VCaP (cell line): ENCODE measurements at regions not wholly inside any gene's neighbourhood (a gene's known extent, or its start where the extent isn't known, plus 50 kb on each side); places are given as distances from the start of the nearest gene placed in this dataset.
"Not testable (repeated sequence)": the region's sequence is repeated elsewhere in the genome, so short reads cannot be mapped to it uniquely, and the experiment has no call there.

Source experiments
- H3K27ac ChIP-seq: fragments of 450-650 bp; 2 replicates; pipeline ENCODE4 v1.5.1; 2017
- TF ChIP-seq, protein P1 (sequence below): fragments of 450-650 bp; conservative IDR thresholded peaks from 2 replicates; pipeline ENCODE4 v1.5.1; 2017; ENCODE audit warnings: mild to moderate bottlenecking, moderate library complexity

DNA sequence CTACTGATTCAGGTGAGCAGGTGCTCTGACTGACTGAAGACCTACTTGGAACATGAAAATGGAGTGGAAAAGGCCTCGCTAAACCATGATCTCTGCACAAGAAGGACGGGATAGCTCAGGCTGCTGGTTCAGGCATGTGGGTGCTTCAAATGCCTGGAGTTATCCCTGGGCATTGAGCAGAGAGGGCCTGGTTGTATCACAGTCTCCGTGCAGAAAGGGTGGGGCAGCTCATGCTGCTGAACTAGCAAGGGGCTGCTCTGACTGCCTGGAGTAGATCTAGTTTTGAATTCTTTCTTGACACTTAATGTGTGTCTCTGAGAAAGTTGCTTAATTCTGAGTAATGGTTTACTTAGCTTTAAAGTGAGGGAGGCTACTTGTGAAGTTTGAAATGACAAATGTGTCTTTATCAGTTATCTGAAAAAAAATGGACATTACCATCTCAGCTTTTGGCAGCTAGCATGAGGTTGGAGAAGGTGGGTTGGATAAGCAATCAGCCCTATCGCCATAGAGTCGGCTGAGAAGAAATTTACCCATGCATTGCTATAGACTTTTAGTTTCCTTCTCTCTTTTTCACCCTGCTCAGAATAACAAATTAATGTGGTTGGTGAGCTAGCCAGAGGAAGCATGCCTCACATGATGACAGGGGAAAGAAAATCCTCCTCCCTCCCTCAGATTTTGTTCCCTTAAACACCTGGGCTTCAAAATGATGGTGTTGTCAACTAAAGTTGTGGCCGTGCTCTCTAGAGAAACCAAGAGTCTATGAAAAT is 832.4 kb downstream of the STIM2 start:
- H3K27ac ChIP-seq: no peak overlapping the region
- TF ChIP-seq, protein P1, sequence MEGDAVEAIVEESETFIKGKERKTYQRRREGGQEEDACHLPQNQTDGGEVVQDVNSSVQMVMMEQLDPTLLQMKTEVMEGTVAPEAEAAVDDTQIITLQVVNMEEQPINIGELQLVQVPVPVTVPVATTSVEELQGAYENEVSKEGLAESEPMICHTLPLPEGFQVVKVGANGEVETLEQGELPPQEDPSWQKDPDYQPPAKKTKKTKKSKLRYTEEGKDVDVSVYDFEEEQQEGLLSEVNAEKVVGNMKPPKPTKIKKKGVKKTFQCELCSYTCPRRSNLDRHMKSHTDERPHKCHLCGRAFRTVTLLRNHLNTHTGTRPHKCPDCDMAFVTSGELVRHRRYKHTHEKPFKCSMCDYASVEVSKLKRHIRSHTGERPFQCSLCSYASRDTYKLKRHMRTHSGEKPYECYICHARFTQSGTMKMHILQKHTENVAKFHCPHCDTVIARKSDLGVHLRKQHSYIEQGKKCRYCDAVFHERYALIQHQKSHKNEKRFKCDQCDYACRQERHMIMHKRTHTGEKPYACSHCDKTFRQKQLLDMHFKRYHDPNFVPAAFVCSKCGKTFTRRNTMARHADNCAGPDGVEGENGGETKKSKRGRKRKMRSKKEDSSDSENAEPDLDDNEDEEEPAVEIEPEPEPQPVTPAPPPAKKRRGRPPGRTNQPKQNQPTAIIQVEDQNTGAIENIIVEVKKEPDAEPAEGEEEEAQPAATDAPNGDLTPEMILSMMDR: no peak

DNA sequence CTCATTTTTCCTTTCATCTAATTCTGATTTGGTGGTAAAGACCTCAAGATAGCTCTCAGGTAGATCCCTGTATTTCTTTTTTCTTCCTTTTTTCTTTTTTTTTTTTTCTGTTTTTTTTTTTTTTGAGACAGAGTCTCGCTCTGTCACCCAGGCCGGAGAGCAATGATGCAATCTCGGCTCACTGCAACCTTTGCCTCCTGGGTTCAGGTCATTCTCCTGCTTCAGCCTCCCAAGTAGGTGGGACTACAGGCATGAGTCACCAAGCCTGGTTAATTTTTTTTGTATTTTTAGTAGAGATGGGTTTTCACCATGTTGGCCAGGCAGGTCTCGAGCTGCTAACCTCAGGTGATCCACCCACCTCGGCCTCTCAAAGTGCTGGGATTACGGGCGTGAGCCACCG is 835.6 kb downstream of the STIM2 start:
- H3K27ac ChIP-seq: not testable (repeated sequence)

DNA sequence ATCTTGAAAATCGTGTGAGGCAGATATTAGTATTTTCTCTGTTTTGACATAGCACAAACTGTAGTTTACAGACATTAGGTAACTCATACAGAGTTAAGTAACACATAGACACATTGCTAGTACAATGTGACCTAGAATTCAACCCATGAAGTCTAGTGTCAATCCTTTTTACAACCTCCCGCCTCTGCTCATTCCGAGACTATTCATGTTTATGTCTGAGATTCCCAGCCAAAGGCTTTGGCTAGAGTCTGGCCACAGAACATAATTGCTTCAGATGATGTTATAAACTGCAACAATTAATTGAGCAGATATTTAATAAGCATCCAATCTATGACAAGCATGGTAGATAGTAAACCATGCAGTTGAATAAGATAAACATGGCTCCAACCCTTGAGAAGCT is 841.0 kb downstream of the STIM2 start:
- no peak overlapping the region for H3K27ac ChIP-seq
- TF ChIP-seq, protein P1: no peak

DNA sequence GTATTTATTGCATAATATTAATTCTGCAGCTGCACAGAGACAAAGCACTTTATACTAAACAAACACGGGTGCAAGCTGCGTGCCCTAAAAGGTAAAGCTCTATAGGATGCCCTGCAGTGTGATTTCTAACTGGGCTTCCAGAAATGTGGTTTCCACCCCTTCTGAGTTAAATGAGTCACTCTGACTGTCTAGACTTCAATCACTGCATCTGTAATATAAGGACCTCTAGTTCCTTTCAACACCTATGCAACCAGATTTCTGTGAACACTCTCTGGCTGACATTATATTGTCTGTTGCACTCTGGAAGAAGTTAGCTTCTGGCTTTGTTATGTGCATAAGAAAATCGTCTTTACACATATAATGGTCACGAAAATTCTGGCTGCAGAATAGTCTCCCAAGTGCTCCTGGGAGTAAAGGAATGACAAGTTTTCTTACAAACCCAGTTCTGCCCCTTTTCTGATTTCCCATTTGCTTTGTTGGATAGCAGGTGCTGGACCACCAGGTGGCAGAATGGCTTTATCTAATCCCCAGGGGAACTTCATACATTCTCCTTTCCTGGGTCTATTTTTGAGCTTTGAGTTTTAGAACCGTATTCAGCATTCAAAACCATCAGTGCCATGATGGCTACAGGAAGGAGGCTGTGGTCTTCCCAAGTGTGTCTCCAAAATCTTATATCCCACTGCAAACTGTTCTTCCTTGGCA is 842.2 kb downstream of the STIM2 start:
- TF ChIP-seq, protein P1: peak; percentile 36; the same call in 1 of the 2 replicates
- no peak overlapping the region for H3K27ac ChIP-seq

DNA sequence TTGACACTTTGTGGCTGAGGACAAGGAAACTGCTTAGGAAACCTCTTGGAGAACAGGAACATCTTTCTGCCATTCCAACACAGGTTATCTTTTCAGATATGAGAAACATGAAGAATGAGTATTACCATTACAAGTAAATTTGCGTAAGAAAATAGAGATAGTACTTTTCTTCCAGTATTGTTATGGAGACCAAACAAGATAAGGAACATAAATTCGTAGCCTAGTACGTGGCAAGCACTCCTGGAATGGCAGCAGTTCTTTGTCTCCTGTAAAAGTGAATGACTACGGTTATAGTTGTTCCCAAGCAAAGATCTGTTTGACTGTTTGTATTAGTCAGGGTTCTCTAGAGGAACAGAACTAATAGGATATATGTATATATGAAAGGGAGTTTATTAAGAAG is 843.1 kb downstream of the STIM2 start:
- no peak overlapping the region for H3K27ac ChIP-seq
- TF ChIP-seq, protein P1: no peak

DNA sequence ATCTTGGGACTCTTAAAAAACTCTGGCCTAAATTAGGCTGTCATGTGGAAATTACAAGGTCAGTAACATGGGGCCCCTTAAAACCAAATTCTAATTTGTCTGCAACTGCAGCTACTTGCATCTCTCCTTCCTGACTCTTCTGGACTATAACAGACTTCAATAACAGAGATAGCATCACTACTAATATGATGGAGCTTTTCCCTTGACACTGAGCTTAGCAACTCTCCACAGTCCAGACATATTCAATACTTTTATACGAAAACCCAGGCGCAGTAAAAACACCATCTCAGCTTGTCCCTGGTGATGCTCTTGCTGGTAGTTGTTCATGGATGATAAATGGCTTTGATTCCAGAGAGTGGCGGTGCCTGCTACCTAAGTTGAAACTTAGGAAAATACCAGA is 850.4 kb downstream of the STIM2 start:
- no peak overlapping the region for H3K27ac ChIP-seq

DNA sequence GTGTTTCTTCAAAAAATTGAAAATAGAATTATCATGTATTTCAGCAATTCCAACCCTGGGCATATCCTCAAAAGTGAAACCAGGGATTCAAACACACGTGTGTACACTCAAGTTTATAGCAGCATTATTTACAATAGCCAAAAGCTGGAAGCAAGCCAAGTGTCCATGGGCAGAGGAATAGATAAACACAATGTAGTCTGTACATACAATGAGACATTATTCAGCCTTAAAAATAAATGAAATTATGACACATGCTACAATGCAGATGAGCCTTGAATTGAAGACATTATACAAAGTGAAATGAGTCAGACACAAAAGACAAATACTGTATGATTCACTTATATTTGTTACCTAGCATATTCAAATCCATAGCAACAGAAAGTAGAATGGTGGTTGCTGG is 853.4 kb downstream of the STIM2 start:
- H3K27ac ChIP-seq: no peak overlapping the region
- TF ChIP-seq, protein P1: no peak

More for the DNA sequence above, 850.4 kb downstream of the STIM2 start:
- TF ChIP-seq, protein P1: no peak
